HepG2 (cell line): ENCODE measurements at regions not wholly inside any gene's neighbourhood (a gene's known extent, or its start where the extent isn't known, plus 50 kb on each side); places are given as distances from the start of the nearest gene placed in this dataset.

Experiments used
- IKZF4 ChIP-seq: sonication (generic); formaldehyde crosslinking; IDR thresholded peaks from 2 replicates; pipeline ENCODE4 v1.5.1; 2020; ENCODE audit warnings: borderline replicate concordance, mild to moderate bottlenecking, low read depth, missing genetic modification reagents; ENCODE audit errors: not compliant biosample characterization
- POLR2A ChIP-seq, 2 experiments: IDR thresholded peaks; 2 replicates each; pipeline ENCODE4 v1.6.1; 2011; ENCODE audit warnings: low read depth in 2 of 2, low read length in 2 of 2, mild to moderate bottlenecking in 1 of 2, moderate library complexity in 1 of 2; ENCODE audit not compliant: insufficient read depth in 1 of 2
- ZBTB1 ChIP-seq: sonication (generic); formaldehyde crosslinking; IDR thresholded peaks from 2 replicates; pipeline ENCODE4 v1.4.0; 2020; ENCODE audit warnings: missing genetic modification reagents, borderline replicate concordance

- TF ChIP-seq ZBTB1 (CRISPR knock-in tag) (no peak), POLR2A (IDR thresholded peaks at IDR 0.05; ENCODE audit: insufficient read depth in 1 of 2, low read depth in 2 of 2, low read length in 2 of 2) (no peak), IKZF4 (CRISPR knock-in tag) (no peak)
Measured at GRCh38 chr20:23143098-23143497, 57.0 kb upstream of the CD93 start.
